Right cardiac atrium (tissue), 5 donors: ENCODE measurements at regions not wholly inside any gene's neighbourhood (a gene's known extent, or its start where the extent isn't known, plus 50 kb on each side); places are given as distances from the start of the nearest gene placed in this dataset.

Experiments
- ATAC-seq, 2 donors: fragments of 200-7000 bp; cut with Tn5 transposase; one replicate each; pipeline versions ENCODE4 v1.8.0 to v1.9.1; 2020; ENCODE audit warnings: moderate library complexity in 2 of 2, mild to moderate bottlenecking in 1 of 2
- DNase-seq, 3 donors: peaks; one replicate each; pipeline ENCODE4 v3.0.0-alpha.2; 2020
- H3K27ac ChIP-seq: one replicate; pipeline ENCODE4 v1.5.1; 2013; ENCODE audit warnings: mild to moderate bottlenecking, low read length, control low read depth, moderate library complexity
- H3K27me3 ChIP-seq: one replicate; pipeline ENCODE4 v1.6.1; 2013; ENCODE audit not compliant: control insufficient read depth, insufficient read depth
- H3K4me1 ChIP-seq: one replicate; pipeline ENCODE4 v1.6.1; 2013; ENCODE audit warnings: low read length; ENCODE audit not compliant: control insufficient read depth, insufficient read depth
- H3K4me3 ChIP-seq: one replicate; pipeline ENCODE4 v1.5.1; 2013; ENCODE audit warnings: low read length, control low read depth
- H3K9me3 ChIP-seq: one replicate; pipeline ENCODE4 v1.6.1; 2013; ENCODE audit warnings: low read length; ENCODE audit not compliant: control insufficient read depth
- WGBS: extraction: QIAGEN DNeasy Blood & Tissue Kit; methylation state at CpG from one replicate; pipeline ENCODE4 v1.1.7; 2013; 5-methylcytosine and 5-hydroxymethylcytosine counted together
- intact Hi-C, 4 donors: fragments of 100-400 bp; cut with DNase I; formaldehyde crosslinking; loops; one replicate each; pipeline versions ENCODE4 v1.11.0 to v1.14.0; 2022 to 2023
- donor health status: healthy with polysubstance abuse.
- donor health status: DM: no; HTN: yes; CAD: no.
- donor health status: DM: no; HTN: no; CAD: no.
- donor health status: DM: no; HTN: yes; CAD: no; lungs with severe emphysema.
- donor health status: DM: yes; HTN: yes; CAD: no.

DNA sequence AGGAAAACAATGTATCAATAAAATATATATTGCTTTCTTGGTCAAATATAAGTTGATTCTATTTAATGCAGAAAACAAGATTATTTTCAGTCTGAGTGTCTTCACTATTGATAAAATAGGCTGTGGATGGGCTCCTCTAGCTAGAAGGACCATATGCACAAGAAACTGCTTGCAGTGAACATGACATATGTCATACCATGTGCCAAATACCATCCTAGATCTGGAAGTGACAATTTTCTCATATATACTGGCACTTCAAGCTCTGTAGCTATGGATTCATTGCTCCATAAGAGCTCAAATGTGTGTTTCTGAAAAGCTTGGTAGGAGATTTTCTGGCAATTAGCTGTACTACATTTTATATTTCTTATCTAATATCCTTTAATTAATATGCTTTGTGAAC, 95.6 kb upstream of the CDH6 start:
- Histone ChIP-seq H3K4me1 (no peaks in the 10 kb centered on the region), H3K27me3 (no peaks in the 10 kb centered on the region), H3K9me3 (peaks cover 2% of the 10 kb centered on the region), H3K27ac (no peak overlapping the region), H3K4me3 (no peak overlapping the region)
- DNase-seq (no peak), ATAC-seq (no peak)
- intact Hi-C loops, result no loop called here

DNA sequence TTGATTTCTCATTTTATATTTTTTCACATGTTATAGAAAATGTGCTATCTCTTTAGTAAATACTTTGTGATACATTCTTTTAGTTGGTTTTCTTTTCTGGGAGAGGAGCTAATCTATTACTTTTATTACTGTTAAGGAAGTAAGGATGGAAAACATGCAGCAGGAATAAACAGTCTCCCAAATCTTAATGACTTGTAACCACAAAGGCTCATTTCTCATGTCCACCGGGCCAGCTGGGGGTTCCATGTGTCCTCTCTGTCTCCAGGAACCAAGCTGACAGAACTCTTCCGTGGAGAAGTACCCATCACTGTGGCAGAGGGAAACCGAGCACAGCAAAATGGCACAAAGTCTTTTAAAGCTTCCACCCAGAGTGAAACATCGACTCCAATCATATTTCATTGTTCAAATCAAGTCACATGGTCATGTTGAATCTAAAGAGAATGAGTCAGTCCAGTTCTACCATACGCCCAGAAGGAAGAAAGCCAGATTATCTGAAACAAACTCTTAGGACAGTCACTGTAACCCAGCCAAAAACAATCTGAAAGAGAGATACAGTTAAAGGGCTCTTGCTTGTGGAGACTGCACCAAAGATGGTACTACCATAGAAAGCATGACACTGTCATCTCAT, 97.1 kb upstream of the CDH6 start:
- peaks cover 4% of the 10 kb centered on the region for H3K9me3 ChIP-seq
- H3K27me3 ChIP-seq, result no peaks in the 10 kb centered on the region
- peak; percentile 70 to 84 for ATAC-seq
- peak in 1 of 3 donors; percentile 29 for DNase-seq
- H3K27ac ChIP-seq, result peak overlapping the region; percentile 1
- intact Hi-C loops, result no loop called here
- H3K4me3 ChIP-seq, result no peak overlapping the region
- 46% methylated on average over 5 of the region's 5 CpGs for WGBS
- no peaks in the 10 kb centered on the region for H3K4me1 ChIP-seq

DNA sequence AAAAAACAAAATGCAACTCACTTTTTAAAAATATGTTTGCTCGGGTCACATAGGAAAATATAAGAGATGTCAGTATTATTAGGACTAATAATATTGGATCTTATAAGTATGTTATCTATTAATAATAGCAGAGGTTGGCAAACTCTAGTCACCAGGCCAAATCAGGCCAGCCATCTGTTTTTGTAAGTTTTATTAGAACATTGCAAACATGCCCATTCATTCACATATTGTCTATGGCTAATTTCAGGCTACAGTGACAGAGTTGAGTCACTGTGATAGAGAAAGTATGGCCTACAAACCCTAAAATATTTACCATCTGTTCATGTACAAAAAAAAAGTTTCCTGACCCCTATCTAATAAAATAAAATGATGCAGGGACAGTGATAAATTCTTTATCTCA, 97.7 kb upstream of the CDH6 start:
- Histone ChIP-seq H3K4me1 (no peaks in the 10 kb centered on the region), H3K27ac (no peak overlapping the region), H3K27me3 (no peaks in the 10 kb centered on the region), H3K9me3 (peaks cover 1% of the 10 kb centered on the region), H3K4me3 (no peak overlapping the region)
- WGBS, result 92% methylated on average over 1 of the region's 1 CpG
- no peak for DNase-seq
- intact Hi-C loops, result no loop called here
- no peak for ATAC-seq

DNA sequence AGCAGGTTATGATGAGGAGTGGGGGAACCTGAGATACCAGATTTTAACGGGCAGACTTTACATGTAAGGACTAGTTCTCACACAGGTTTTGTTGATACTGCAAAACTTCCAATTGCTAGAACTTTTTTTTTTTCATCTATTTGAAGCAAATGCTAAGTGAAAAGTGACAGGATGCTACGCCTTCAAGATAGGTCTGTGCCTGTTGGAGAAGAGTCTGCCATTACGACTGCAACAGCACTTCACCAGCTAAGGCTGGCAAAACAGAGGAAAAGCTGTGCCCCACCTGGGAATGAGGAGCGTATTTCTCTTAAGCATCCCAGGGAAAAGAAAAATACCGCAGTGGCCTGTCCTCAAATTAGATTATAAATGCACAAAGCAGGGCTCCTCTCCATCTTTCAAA, 102.0 kb upstream of the CDH6 start:
- DNase-seq, result no peak
- Histone ChIP-seq H3K27me3 (no peaks in the 10 kb centered on the region), H3K4me3 (no peak overlapping the region), H3K4me1 (no peaks in the 10 kb centered on the region), H3K9me3 (peaks cover 1% of the 10 kb centered on the region), H3K27ac (no peak overlapping the region)
- 85% methylated on average over 5 of the region's 5 CpGs for WGBS
- intact Hi-C loops, result no loop called here
- no peak for ATAC-seq

DNA sequence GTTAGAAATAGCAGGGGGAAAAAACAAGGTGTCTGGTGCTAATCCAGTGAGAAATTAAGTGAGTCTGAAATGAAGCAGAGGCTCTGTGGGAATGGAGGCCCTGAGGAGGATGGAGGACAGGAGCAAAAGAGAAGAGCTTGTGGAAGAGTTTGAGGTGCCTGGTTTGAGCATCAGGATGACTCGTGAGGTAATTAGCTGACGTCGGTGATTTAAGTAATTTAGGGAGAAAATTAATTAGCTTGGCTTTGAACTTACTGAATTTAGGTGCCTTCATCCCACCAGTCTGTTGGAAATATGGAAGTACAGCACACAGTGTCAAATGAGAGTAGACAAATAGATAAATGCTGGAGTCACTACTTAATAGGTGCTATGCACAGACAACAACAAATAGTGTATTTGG, 103.0 kb upstream of the CDH6 start:
- no peak for DNase-seq
- no peaks in the 10 kb centered on the region for H3K4me1 ChIP-seq
- intact Hi-C loops, result no loop called here
- no peaks in the 10 kb centered on the region for H3K27me3 ChIP-seq
- no peak for ATAC-seq
- H3K27ac ChIP-seq, result no peak overlapping the region
- no peak overlapping the region for H3K4me3 ChIP-seq
- 89% methylated on average over 3 of the region's 3 CpGs for WGBS
- peaks cover 1% of the 10 kb centered on the region for H3K9me3 ChIP-seq

DNA sequence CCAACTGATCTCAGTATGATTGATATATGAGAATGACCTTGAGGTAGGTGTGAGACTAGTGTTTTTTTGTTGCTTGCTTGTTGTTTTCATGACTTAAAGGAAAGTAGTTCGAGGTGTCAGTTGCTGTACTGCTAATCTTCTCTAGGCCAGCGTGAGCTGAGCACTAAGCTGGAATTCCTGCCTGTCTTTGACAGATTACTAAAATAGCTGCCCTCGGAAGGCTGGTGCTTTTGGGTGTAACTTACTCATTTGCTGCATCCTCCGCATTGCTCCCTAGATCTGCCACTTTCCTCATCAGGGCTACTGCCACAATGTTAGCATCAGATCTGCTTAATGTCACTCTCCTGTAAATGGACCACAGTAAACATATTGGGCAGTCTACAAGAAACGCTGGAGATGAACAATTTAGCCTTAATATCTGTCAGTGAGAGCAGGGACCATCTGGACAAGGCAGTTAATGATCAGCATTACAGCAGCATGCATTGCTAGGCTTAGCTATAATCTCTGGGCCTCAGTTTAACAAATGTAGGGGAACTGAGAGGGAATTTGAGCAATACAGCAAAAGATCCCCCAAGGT, 106.6 kb upstream of the CDH6 start:
- intact Hi-C loops, result no loop called here
- no peak for ATAC-seq
- WGBS, result 44% methylated on average over 5 of the region's 5 CpGs
- Histone ChIP-seq H3K9me3 (peaks cover under 1% of the 10 kb centered on the region), H3K4me3 (no peak overlapping the region), H3K4me1 (no peaks in the 10 kb centered on the region), H3K27me3 (no peaks in the 10 kb centered on the region), H3K27ac (no peak overlapping the region)
- no peak for DNase-seq

DNA sequence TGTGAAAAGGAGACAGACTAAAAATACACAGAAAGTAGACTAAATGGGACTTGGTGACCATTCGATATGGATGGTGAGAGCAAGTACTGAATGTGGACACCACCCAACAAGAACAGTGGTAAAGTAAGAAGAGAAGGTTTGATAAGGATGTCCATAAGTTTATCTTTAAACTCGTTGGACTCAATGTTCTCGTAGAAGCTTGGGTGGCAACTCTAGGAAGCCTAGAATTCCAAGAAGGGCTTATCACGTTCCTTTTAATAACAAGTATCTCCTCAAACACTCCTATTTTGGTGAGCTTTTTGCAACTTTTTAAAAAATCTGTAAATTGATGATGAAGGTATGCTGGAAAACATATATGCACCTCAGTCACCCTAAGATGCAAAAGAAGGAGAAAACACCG, 108.6 kb upstream of the CDH6 start:
- intact Hi-C loops, result no loop called here
- ATAC-seq (no peak), DNase-seq (no peak)
- Histone ChIP-seq H3K9me3 (no peaks in the 10 kb centered on the region), H3K4me3 (no peak overlapping the region), H3K27ac (no peak overlapping the region), H3K27me3 (no peaks in the 10 kb centered on the region), H3K4me1 (no peaks in the 10 kb centered on the region)
- 58% methylated on average over 5 of the region's 5 CpGs for WGBS

DNA sequence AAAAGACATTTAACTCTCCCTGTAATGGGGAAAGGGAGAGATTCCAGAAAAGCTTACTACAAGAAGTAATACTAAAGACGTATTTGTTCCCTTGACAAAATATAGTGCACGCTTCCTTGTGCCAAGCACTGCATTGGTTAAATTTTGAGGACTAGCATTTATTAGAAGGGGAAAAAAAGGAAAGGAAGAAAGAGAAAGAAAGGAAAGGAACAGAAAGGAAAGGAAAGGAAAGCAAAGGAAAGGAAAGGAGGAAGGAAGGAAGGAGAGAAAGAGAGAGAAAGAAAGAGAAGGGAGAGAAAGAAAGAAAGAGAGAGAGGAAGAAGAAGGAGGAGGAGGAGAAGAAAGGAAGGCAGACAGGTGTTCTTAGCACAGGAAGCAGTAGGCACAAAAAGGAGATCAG, 110.1 kb upstream of the CDH6 start:
- ATAC-seq, result no peak
- DNase-seq, result no peak
- intact Hi-C loops, result no loop called here
- H3K9me3 ChIP-seq, result no peaks in the 10 kb centered on the region
- no peaks in the 10 kb centered on the region for H3K4me1 ChIP-seq
- 95% methylated on average over 2 of the region's 2 CpGs for WGBS
- H3K4me3 ChIP-seq, result no peak overlapping the region
- no peak overlapping the region for H3K27ac ChIP-seq
- H3K27me3 ChIP-seq, result no peaks in the 10 kb centered on the region

DNA sequence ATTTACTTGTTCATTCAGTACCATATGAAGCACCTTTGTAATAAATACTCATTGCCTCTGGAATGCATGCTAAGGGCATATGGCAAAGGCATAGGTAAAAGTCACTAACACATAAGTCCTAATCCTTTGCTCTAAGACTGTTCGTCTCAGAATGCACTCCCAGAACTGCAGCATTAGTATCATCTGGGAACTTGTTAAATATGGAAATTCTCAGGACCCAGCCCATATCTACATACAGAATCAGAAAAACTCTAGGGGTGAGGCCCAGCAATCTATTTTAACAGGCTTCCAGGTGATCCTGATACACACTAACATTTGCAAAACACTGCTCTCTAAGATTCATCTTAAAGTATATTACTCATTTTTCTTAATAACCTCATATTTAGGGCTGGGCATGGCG, 113.8 kb upstream of the CDH6 start:
- Histone ChIP-seq H3K4me3 (no peak overlapping the region), H3K4me1 (no peaks in the 10 kb centered on the region), H3K27me3 (no peaks in the 10 kb centered on the region), H3K27ac (no peak overlapping the region), H3K9me3 (no peaks in the 10 kb centered on the region)
- intact Hi-C loops, result no loop called here
- ATAC-seq (no peak), DNase-seq (no peak)
- WGBS, result 87% methylated on average over 2 of the region's 2 CpGs

DNA sequence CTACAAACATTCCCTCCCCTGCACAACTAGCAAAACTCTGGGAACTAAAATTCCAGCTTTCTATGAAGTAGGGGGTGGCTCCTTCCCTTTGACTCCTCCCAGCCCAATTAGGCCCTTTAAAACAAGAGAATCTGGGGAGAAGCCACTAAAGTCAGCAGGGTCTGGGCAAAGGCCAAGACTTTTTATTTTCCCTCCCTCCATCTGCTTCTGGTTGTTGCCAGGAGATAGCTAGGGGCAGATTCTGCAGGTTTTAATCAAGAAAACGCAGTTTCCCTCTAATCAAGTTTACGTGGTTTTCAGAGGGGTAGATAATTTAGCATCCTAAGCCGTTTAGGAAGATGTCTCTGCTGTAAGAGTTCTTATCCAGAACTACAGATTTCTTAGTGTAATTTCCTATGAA, 114.5 kb upstream of the CDH6 start:
- H3K27ac ChIP-seq, result no peak overlapping the region
- no peak for DNase-seq
- WGBS, result 23% methylated on average over 3 of the region's 3 CpGs
- ATAC-seq, result no peak
- intact Hi-C loops, result no loop called here
- H3K4me1 ChIP-seq, result no peaks in the 10 kb centered on the region
- H3K4me3 ChIP-seq, result no peak overlapping the region
- H3K27me3 ChIP-seq, result no peaks in the 10 kb centered on the region
- H3K9me3 ChIP-seq, result no peaks in the 10 kb centered on the region

DNA sequence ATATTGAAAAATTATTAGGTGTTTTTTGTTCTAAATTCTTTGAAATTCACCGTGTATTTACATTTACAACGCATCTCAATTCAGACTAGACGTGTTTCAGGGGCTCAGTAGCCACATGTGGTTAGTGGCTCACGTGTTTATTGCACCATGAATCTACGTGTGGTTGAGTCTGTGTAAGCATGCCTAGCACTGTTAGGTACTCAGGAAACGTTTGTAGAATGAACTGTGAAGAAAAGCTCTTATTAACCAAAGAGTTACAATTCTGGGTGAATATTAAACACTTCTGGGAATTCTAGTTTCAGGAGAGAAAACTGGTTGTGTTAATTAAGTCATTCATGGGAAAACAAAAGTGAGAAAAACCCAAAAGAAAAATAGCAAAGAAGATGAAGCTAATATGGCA, 117.5 kb upstream of the CDH6 start:
- H3K27me3 ChIP-seq, result no peaks in the 10 kb centered on the region
- 76% methylated on average over 6 of the region's 6 CpGs for WGBS
- H3K4me1 ChIP-seq, result no peaks in the 10 kb centered on the region
- no peaks in the 10 kb centered on the region for H3K9me3 ChIP-seq
- ATAC-seq, result no peak
- no peak for DNase-seq
- H3K4me3 ChIP-seq, result no peak overlapping the region
- no peak overlapping the region for H3K27ac ChIP-seq
- intact Hi-C loops, result no loop called here

DNA sequence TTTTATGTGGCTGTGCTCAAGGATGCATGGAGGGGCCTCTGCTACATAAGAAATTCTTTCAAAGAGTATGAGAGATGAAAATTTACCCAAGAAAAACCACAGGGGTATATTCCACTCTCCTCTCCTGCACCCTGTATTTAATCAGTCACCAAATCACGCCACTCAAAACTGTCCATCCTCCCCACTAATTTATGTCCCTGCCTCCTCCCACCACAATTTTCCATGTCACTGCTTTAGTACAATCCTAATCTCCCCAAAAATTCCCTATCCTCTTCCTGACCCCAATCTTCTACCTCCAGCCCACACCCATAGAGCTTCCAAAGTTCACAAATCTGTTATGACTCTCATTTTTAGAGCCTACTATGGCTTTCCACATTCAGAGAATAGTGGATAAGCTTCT, 125.2 kb upstream of the CDH6 start:
- no peak overlapping the region for H3K4me3 ChIP-seq
- ATAC-seq (no peak), DNase-seq (no peak)
- no peaks in the 10 kb centered on the region for H3K27me3 ChIP-seq
- intact Hi-C loops, result no loop called here
- WGBS, result 79% methylated on average over 1 of the region's 1 CpG
- no peak overlapping the region for H3K27ac ChIP-seq
- H3K4me1 ChIP-seq, result no peaks in the 10 kb centered on the region
- no peaks in the 10 kb centered on the region for H3K9me3 ChIP-seq
